T-helper 1 cell treated with Interleukin-12 subunit alpha and Interleukin-12 subunit beta and Interleukin-4 antibody, amounts not matched to agents 30 μg/mL and 1 μg/mL, for 36 hours (primary cell): ENCODE measurements at regions not wholly inside any gene's neighbourhood (a gene's known extent, or its start where the extent isn't known, plus 50 kb on each side); places are given as distances from the start of the nearest gene placed in this dataset.

ENCODE experiments used
- H3K27ac Mint-ChIP-seq: one replicate; pipeline ENCODE4 v1.8.0; 2021; ENCODE audit warnings: mild to moderate bottlenecking, mixed read lengths
- H3K27me3 Mint-ChIP-seq: one replicate; pipeline ENCODE4 v1.8.0; 2021; ENCODE audit warnings: low read depth, mixed read lengths
- H3K36me3 Mint-ChIP-seq: one replicate; pipeline ENCODE4 v1.8.0; 2021; ENCODE audit warnings: low read depth, mixed read lengths
- H3K4me1 Mint-ChIP-seq: one replicate; pipeline ENCODE4 v1.8.0; 2021; ENCODE audit warnings: low read depth, mixed read lengths
- H3K4me3 Mint-ChIP-seq: one replicate; pipeline ENCODE4 v1.8.0; 2021; ENCODE audit warnings: mild to moderate bottlenecking, moderate library complexity, mixed read lengths
- H3K9me3 Mint-ChIP-seq: one replicate; pipeline ENCODE4 v1.8.0; 2021; ENCODE audit warnings: mixed read lengths

DNA sequence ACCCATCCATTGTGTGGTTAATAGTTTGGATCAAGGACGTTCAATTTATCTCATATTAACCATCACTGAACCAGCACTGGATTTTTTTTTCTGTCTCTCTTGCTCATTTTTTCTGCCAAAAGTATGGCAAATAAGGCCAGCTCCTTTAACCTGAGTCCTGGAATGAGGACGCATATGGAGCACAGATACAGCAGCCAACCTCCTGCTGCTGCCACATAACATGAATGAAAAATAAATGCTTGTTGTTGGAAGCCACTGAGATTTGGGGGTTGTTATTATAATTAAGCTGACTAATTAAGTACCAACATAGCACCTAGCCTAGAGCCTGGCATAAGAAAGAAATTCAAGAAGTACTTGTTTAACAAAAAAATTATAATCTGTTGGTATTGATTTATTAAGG lies 335.3 kb upstream of the DUSP10 start:
- Mint-ChIP-seq H3K36me3 (no peaks in the 10 kb centered on the region), H3K27ac (no peak overlapping the region), H3K4me3 (no peak overlapping the region), H3K4me1 (no peaks in the 10 kb centered on the region), H3K9me3 (no peaks in the 10 kb centered on the region), H3K27me3 (peaks cover 5% of the 10 kb centered on the region)

DNA sequence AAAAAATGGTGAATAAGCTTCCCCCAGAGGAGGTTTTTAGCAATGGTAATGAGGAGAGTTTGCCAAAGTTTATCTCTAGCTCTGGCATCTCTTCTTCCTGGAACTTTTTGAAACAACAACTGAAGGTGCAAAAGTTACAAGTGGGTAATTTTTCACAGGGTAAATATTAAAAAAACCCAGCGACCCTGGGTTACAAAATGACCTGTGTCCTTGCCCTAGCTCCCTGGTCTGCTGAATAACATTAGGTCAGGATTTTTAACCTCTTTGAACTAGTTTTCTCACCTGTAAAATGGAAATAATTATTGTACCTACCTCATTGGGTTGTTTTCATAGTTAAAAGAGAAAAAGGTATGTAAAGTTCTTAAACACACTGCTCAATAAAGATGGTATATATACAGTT lies 332.4 kb upstream of the DUSP10 start:
- no peaks in the 10 kb centered on the region for H3K4me1 Mint-ChIP-seq
- peaks cover 4% of the 10 kb centered on the region for H3K27me3 Mint-ChIP-seq
- no peak overlapping the region for H3K4me3 Mint-ChIP-seq
- no peaks in the 10 kb centered on the region for H3K9me3 Mint-ChIP-seq
- H3K27ac Mint-ChIP-seq = no peak overlapping the region
- H3K36me3 Mint-ChIP-seq = no peaks in the 10 kb centered on the region

DNA sequence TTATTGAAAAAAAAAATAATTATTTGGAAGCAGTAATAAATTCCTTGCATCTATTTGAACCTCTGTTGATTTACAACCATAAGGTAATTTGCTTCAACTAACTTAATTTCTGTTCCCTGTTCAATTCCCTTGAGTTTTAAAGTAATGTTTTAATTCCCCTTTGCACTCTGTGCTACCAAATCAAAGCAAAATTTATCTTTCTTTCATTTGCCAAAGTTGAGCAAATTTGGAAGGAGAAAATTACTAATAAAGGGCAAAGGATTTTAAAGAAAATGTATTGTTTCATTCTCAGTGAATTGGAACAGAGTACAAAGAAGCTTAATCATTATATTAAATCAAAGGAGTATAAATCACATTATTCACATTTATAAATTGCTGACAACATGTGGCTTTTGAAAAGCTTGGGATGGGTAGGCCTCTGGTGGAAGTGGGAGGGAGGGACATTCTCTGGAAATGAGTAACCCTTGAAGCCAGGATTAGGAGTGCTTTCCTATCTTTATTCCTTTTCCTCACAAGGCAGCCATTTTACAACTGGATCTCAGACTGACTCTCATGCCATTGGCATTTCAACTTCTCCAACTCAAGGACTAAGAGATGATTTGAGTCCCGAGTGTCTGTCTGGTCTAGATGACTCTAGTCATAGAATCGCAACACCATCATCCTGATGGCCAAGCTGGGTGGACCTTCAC lies 331.6 kb upstream of the DUSP10 start:
- H3K27me3 Mint-ChIP-seq = no peaks in the 10 kb centered on the region
- H3K4me3 Mint-ChIP-seq = no peak overlapping the region

DNA sequence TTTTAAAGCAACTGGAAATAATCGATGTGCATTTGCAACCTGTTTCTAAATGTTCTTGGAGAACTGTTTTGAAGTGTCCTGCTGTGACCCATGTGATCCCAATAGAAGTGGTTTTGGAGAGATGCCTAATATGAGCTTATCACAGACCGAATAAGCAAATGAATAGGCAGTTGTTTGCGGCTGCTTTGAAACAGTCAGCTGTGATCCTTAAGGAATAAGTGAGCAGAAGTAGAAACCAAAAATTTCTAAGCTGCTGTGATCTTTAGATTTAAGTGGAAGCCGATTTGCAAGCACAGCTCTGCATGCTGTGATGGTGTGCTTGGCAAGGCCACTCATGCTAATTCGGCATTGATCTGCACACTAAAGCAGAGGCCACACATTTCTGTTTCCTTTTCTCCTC lies 329.5 kb upstream of the DUSP10 start:
- H3K9me3 Mint-ChIP-seq = peaks cover 3% of the 10 kb centered on the region
- H3K4me1 Mint-ChIP-seq = no peaks in the 10 kb centered on the region
- H3K27me3 Mint-ChIP-seq = no peaks in the 10 kb centered on the region
- H3K36me3 Mint-ChIP-seq = no peaks in the 10 kb centered on the region
- no peak overlapping the region for H3K4me3 Mint-ChIP-seq
- H3K27ac Mint-ChIP-seq = no peak overlapping the region

More for the DNA sequence above, 331.6 kb upstream of the DUSP10 start:
- no peaks in the 10 kb centered on the region for H3K36me3 Mint-ChIP-seq
- no peaks in the 10 kb centered on the region for H3K4me1 Mint-ChIP-seq
- no peak overlapping the region for H3K27ac Mint-ChIP-seq
- H3K9me3 Mint-ChIP-seq = no peaks in the 10 kb centered on the region

DNA sequence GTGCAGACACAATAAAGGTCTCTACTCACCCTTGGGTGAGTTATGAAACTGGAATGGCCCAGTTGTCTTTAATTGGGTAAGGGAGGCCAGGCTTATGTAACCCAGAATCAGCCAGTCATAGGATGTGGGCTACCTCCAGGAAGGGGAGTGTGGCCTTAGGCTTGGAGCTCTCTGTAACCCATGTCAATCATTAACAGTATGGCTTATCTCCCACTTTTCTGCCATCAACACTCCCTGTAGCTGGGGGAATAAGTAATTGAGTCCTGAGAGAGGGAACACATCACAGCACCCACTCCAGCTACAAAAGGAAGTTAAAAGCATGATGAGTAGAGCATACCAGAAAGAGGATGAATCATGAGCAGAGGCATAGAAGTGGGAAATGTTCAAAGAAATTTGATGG lies 327.0 kb upstream of the DUSP10 start:
- no peak overlapping the region for H3K4me3 Mint-ChIP-seq
- H3K27me3 Mint-ChIP-seq = no peaks in the 10 kb centered on the region
- H3K27ac Mint-ChIP-seq = no peak overlapping the region
- H3K4me1 Mint-ChIP-seq = no peaks in the 10 kb centered on the region
- H3K9me3 Mint-ChIP-seq = peaks cover 10% of the 10 kb centered on the region
- peaks cover 1% of the 10 kb centered on the region for H3K36me3 Mint-ChIP-seq

DNA sequence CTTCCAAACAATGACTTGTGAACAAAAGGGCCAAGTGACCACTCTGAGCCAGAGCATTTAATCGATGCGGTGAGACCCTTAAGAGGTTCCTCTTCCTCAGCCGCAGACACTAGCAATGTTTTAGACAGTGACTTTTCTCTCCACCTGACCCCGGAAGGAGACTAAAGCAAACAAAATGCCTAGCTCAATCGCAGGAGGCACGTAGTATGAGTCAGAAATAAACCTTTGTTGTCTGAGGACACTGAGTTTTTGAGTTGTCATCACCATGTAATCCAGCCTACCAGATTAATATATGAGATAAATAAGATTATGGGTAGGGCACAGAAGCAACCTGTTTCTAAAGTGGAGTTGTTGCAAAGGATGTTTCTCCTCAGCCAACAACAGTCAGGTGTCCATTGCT lies 326.2 kb upstream of the DUSP10 start:
- peaks cover 11% of the 10 kb centered on the region for H3K9me3 Mint-ChIP-seq
- peaks cover 2% of the 10 kb centered on the region for H3K36me3 Mint-ChIP-seq
- H3K4me1 Mint-ChIP-seq = no peaks in the 10 kb centered on the region
- H3K27ac Mint-ChIP-seq = no peak overlapping the region
- no peak overlapping the region for H3K4me3 Mint-ChIP-seq
- no peaks in the 10 kb centered on the region for H3K27me3 Mint-ChIP-seq

DNA sequence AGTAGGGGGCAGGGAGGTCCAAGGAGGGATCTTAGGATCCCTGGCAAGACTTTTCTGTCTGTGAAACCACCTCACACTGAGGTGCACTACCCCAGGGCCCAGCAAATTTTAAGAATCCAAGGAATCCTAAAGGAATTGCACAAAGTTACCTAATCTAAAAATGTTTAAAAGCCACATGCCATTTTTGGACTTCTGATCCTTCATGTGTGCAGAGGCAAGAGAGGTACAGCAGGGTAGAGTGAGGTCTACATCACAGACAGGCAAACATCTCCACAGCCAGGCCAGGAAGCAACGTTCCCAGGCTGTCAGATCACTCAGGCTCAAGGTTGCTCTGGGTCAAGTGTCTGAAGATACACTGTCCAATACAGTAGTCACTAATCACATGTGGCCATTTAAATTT lies 324.6 kb upstream of the DUSP10 start:
- Mint-ChIP-seq H3K36me3 (peaks cover 2% of the 10 kb centered on the region), H3K27me3 (no peaks in the 10 kb centered on the region), H3K4me3 (no peak overlapping the region), H3K9me3 (peaks cover 11% of the 10 kb centered on the region), H3K27ac (no peak overlapping the region), H3K4me1 (no peaks in the 10 kb centered on the region)

DNA sequence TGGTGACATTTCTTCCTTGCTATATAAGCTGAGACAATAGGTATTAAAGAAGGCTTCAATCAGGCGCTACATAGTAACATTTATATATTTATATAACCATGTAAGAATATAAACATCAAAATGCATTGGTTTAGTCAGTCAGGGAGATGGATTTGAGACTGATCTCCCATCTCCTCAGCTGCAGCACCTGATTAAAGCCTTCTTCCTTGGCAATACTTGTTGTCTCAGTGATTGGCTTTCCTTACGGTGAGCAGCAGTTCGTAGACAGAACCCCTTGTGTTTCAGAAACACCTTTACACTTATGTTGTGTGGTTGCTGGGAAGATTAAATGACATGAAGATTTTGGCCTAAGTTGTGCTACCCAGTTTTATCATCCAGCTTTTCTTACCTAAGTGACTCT lies 323.3 kb upstream of the DUSP10 start:
- H3K4me1 Mint-ChIP-seq = no peaks in the 10 kb centered on the region

DNA sequence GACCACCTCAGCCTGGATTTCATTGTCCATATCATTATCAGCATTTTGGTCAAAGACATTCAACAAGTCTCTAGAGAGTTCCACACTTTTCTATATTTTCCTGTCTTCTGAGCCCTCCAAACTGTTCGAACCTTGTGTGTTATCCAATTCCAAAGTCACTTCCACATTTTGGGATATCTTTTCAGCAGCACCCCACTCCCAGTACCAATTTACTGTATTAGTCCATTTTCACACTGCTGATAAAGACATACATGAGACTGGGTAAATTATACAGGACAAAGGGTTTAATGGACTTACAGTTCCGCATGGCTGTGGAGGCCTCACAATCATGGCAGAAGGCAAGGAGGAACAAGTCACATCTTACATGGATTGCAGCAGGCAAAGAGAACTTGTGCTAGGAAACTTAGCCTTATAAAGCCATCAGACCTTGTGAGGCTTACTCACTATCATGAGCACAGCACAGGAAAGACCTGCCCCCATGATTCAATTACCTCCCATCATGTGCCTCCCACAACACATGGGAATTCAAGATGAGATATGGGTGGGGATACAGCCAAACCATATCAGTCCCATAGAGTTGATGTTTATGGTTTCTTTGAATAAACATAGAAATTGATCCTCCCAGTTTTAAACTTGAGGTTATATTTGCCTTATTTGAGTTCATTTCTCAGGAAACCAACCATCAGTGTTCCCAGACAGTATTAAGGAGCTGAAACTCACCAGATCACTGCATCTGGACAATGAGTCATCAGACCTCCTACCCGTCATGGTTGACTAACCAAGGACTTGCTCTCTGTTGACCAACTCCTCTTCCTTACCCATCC lies 322.7 kb upstream of the DUSP10 start:
- Mint-ChIP-seq H3K4me1 (no peaks in the 10 kb centered on the region), H3K36me3 (peaks cover 2% of the 10 kb centered on the region), H3K4me3 (no peak overlapping the region), H3K27me3 (no peaks in the 10 kb centered on the region), H3K27ac (no peak overlapping the region), H3K9me3 (peaks cover 11% of the 10 kb centered on the region)

More for the DNA sequence above, 323.3 kb upstream of the DUSP10 start:
- peaks cover 11% of the 10 kb centered on the region for H3K9me3 Mint-ChIP-seq
- no peak overlapping the region for H3K27ac Mint-ChIP-seq
- H3K36me3 Mint-ChIP-seq = peaks cover 2% of the 10 kb centered on the region
- no peak overlapping the region for H3K4me3 Mint-ChIP-seq
- no peaks in the 10 kb centered on the region for H3K27me3 Mint-ChIP-seq

DNA sequence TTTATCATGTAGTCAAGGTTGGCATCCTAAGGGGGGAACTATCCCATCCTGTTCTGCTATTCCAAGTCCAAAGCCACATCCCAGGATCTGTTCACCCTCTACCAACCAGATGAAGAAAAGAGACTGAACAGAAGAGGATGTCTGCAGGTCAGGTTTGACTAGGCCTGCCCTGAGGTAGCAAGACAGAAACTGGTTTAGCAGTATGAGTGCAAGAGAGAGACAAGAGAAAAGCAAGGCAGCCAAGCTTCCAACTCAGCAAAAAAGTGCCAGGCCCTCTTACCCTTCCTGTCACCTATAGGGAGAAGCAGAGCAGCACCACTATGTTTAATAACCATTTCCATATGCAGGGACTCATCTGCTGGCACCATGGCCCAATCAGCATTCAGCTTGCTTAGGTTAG lies 320.8 kb upstream of the DUSP10 start:
- peaks cover 11% of the 10 kb centered on the region for H3K9me3 Mint-ChIP-seq
- no peaks in the 10 kb centered on the region for H3K27me3 Mint-ChIP-seq
- H3K4me3 Mint-ChIP-seq = no peak overlapping the region
- H3K4me1 Mint-ChIP-seq = no peaks in the 10 kb centered on the region
- peaks cover 2% of the 10 kb centered on the region for H3K36me3 Mint-ChIP-seq
- no peak overlapping the region for H3K27ac Mint-ChIP-seq

DNA sequence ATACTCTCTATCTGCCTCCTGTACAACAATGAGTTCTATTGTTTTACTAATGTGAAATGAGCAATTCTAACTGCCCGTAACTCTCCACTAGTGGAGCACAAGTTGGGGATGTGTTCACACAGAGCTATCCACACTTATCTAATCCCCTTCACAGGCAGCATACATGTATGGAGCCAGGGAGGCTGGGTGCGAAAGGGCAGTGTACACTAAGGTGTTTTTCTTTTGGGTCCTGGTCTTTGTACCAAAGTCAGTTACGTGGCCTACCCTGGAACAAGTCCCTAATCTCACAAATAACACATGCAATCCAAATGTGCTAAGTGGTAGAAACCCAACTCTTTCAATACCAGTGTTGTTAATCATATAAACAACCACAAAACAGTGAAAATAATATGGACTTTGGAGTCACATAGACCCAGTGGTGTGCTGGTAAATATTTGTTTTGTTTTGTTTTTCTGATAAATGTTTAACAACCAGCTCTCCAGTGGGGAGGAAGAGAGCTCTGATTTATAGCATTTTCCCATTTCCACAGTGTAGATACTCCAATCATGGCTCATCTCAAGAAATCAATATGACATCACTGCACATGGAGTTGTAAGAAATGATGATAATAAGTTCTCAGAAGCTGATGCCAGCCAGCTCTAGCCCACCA lies 319.9 kb upstream of the DUSP10 start:
- H3K9me3 Mint-ChIP-seq = peaks cover 8% of the 10 kb centered on the region
- no peaks in the 10 kb centered on the region for H3K27me3 Mint-ChIP-seq
- no peak overlapping the region for H3K27ac Mint-ChIP-seq
- H3K4me1 Mint-ChIP-seq = no peaks in the 10 kb centered on the region
- H3K36me3 Mint-ChIP-seq = peaks cover 2% of the 10 kb centered on the region
- no peak overlapping the region for H3K4me3 Mint-ChIP-seq

DNA sequence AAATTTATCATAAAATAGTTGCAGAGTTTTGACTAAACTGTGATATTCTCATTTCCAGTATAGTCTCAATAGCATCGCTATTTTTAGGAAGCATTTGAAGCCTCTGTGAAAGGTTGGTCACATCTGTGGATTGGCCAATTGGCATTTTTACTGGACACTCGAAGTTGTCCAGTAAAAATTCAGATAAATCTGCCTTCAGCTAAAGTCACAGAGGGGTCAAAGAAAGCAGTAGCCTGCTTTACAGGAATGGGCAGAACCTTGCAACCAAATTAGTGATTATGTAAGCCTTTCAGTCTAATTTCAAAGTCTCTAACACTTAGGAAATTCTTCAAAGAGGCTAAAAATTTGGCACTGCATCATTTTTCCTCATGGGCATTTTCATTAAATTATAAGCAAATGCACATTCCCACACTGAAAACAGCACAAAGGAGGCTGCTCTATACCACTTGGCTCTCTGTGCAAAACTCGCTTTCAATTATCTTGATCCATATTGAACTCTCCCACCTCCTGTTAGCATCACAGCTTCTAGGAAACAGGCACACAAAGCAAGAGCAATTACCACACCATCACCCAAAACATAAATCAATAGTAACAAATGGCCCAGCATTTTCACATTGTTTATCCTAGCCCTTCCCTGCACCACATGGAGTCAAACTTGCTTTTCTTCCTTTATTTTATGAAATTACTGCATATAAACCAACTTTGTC lies 318.5 kb upstream of the DUSP10 start:
- Mint-ChIP-seq H3K27ac (no peak overlapping the region), H3K4me1 (no peaks in the 10 kb centered on the region), H3K27me3 (no peaks in the 10 kb centered on the region), H3K9me3 (peaks cover 8% of the 10 kb centered on the region), H3K4me3 (no peak overlapping the region), H3K36me3 (peaks cover 2% of the 10 kb centered on the region)

DNA sequence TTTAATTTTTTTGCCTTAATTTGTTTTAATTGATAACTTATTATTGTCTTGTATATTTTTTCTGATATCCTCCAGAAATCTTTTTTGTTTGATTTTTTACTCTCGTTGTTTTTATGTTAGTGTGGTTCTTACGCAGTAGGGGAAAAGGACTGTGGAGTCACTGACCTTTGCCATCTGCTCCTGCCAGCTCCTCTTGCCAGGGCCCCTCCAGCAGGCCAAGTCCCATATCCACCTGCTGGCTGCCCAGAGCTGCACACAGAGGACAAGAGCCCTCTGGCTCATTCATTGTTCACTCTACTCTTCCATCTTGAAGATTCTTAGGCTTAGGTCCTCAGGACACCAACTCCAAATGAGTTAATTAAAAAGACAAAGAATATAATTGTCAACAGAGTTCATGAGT lies 316.4 kb upstream of the DUSP10 start:
- Mint-ChIP-seq H3K27ac (no peak overlapping the region), H3K4me1 (no peaks in the 10 kb centered on the region), H3K4me3 (no peak overlapping the region), H3K36me3 (no peaks in the 10 kb centered on the region), H3K9me3 (no peaks in the 10 kb centered on the region), H3K27me3 (no peaks in the 10 kb centered on the region)

DNA sequence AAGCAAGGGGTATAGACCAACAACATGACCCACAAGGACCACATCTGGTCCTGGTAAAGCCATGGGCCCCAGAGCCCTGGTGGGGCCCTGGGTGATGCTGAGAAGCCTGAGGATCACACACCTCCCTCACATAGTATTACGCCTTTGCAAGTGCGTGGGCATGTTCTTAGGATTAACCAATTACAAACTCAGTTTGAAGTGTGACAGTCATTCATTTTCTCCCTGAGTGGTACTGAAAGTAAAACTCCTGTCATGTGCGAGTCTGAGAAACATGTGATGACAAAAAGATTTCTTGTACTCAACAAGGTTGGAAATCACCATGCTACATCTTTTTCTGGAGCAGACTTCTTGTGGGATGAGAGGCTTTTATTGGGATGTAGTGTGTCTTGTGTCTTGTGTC lies 315.3 kb upstream of the DUSP10 start:
- Mint-ChIP-seq H3K4me1 (no peaks in the 10 kb centered on the region), H3K9me3 (no peaks in the 10 kb centered on the region), H3K36me3 (no peaks in the 10 kb centered on the region), H3K27ac (no peak overlapping the region), H3K4me3 (no peak overlapping the region), H3K27me3 (no peaks in the 10 kb centered on the region)
